GM04503 (cell line): ENCODE measurements at regions not wholly inside any gene's neighbourhood (a gene's known extent, or its start where the extent isn't known, plus 50 kb on each side); places are given as distances from the start of the nearest gene placed in this dataset.
"Not testable (repeated sequence)": the region's sequence is repeated elsewhere in the genome, so short reads cannot be mapped to it uniquely, and the experiment has no call there.

Experiments used
- DNase-seq: peaks from one replicate; pipeline ENCODE4 v3.0.0-alpha.2; 2012; ENCODE audit warnings: low read depth

- no peak for DNase-seq
Measured at GRCh38 chr10:118965645-118966044, 63.9 kb upstream of the NANOS1 start.

- DNase-seq = no peak
Measured at GRCh38 chr10:118966076-118966849, 63.3 kb upstream of the NANOS1 start.

- DNase-seq = no peak
Measured at GRCh38 chr10:118966850-118967125, 62.7 kb upstream of the NANOS1 start.

GRCh38 chr10:118967160-118967559 is 62.4 kb upstream of the NANOS1 start:
- DNase-seq = no peak

- DNase-seq = no peak
Measured at GRCh38 chr10:118968060-118968459, 61.5 kb upstream of the NANOS1 start.

GRCh38 chr10:118968482-118968881 is 61.0 kb upstream of the NANOS1 start:
- no peak for DNase-seq

- DNase-seq = no peak
Measured at GRCh38 chr10:118969014-118969413, 60.5 kb upstream of the NANOS1 start.

- no peak for DNase-seq
Measured at GRCh38 chr10:118970770-118971169, 58.7 kb upstream of the NANOS1 start.

GRCh38 chr10:118971187-118971586 is 58.3 kb upstream of the NANOS1 start:
- no peak for DNase-seq

- DNase-seq = no peak
Measured at GRCh38 chr10:118971876-118972275, 57.6 kb upstream of the NANOS1 start.

GRCh38 chr10:118973744-118974143 is 55.8 kb upstream of the NANOS1 start:
- DNase-seq = no peak

GRCh38 chr10:118974951-118975350 is 54.6 kb upstream of the NANOS1 start:
- no peak for DNase-seq

- not testable (repeated sequence) for DNase-seq
Measured at GRCh38 chr10:118976219-118976618, 53.3 kb upstream of the NANOS1 start.

- DNase-seq = no peak
Measured at GRCh38 chr10:118977022-118977599, 52.4 kb upstream of the NANOS1 start.

- no peak for DNase-seq
Measured at GRCh38 chr10:118977835-118978234, 51.7 kb upstream of the NANOS1 start.

- no peak for DNase-seq
Measured at GRCh38 chr10:118978316-118978997, 51.1 kb upstream of the NANOS1 start.

GRCh38 chr10:118978998-118979350 is 50.5 kb upstream of the NANOS1 start:
- DNase-seq = no peak

- DNase-seq = no peak
Measured at GRCh38 chr10:118979661-118980060, 49.9 kb upstream of the NANOS1 start.
